ENCODE measurements at regions not wholly inside any gene's neighbourhood (a gene's known extent, or its start where the extent isn't known, plus 50 kb on each side); places are given as distances from the start of the nearest gene placed in this dataset.
"Not testable (repeated sequence)": the region's sequence is repeated elsewhere in the genome, so short reads cannot be mapped to it uniquely, and the experiment has no call there.

DNA sequence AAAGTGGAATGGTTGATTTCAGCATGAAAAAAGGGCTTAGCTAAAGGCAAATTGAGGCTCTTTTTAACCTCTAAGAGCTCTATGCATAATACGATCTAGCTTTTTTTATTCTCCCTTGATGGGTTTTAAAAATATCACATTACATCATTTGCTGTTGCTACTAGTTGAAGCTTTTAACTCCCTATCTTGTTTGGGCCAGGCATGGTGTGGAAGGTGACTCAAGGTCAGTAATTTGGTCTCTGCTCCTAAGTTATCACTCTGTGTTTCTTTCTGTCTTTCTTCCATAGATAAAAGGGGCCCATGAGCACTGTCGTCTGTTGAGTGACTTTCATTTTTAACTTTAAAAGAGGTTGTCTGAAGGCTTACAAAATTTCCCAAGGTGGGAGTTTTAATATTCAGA is 58.1 kb upstream of the GOT2 start:
- Histone ChIP-seq H3K4me1 (ENCODE audit: control insufficient read depth, insufficient read depth, low read length) (no peaks in the 10 kb centered on the region), H3K27me3 (replicated peaks in 1 of 2; ENCODE audit: control insufficient read depth in 2 of 2, insufficient read depth in 2 of 2, low read length in 1 of 2) (no peaks in the 10 kb centered on the region), H3K79me2 (ENCODE audit: control insufficient read depth, insufficient read depth, low read length) (no peaks in the 10 kb centered on the region), H3K9me3 (replicated peaks; ENCODE audit: control insufficient read depth, insufficient read depth, low read length) (no peaks in the 10 kb centered on the region), H3K4me2 (ENCODE audit: control insufficient read depth, insufficient read depth) (no peak overlapping the region), H3K4me3 (no peak overlapping the region), H4K20me1 (ENCODE audit: control insufficient read depth, insufficient read depth) (no peaks in the 10 kb centered on the region), H2AFZ (ENCODE audit: control insufficient read depth, low read depth, low read length) (no peak overlapping the region), H3K36me3 (ENCODE audit: control insufficient read depth in 2 of 2, insufficient read depth in 2 of 2, low read length in 1 of 2) (no peaks in the 10 kb centered on the region), H3K27ac (ENCODE audit: control insufficient read depth, insufficient read depth) (no peak overlapping the region), H3K9ac (ENCODE audit: control insufficient read depth, insufficient read depth, low read length) (no peak overlapping the region)
- FAIRE-seq (no peak), ATAC-seq (no peak), DNase-seq (ENCODE audit: low read depth, low spot score) (no peak)
- RAD21 ChIA-PET (ENCODE audit: unreplicated experiment), result no interaction called here
- WGBS (ENCODE audit: insufficient coverage, insufficient replicate concordance, low lambda C conversion rate, missing lambda C conversion rate), result 17% methylated on average over 2 of the region's 2 CpGs
- BruUV-seq (replicated peaks), result no TSS peak
- TF ChIP-seq CHD2 (IDR thresholded peaks at IDR 0.05; ENCODE audit: borderline replicate concordance, low read depth, low read length), result no peak
- TF ChIP-seq KAT2A (conservative IDR thresholded peaks at IDR 0.05; ENCODE audit: control insufficient read depth, low read depth, low read length), result no peak
- TF ChIP-seq RB1 (IDR thresholded peaks at IDR 0.05; ENCODE audit: borderline replicate concordance), result no peak
- no peak for TF ChIP-seq RBBP5 (conservative IDR thresholded peaks at IDR 0.05)
- no peak for TF ChIP-seq WRNIP1 (IDR thresholded peaks at IDR 0.05; ENCODE audit: borderline replicate concordance, low read depth, low read length)
- CTCF ChIA-PET, result interaction anchor here (0.7 to 1.2 kb wide), 2 partner anchors 36 to 52 kb away, joined by 3 read pairs; no protein-coding TSS in a partner anchor
- SMC1A ChIA-PET (ENCODE audit: uncharacterized antibody, unreplicated experiment), result interaction anchor here (0.9 to 1.0 kb wide), 2 partner anchors 21 to 50 kb away, joined by 3 read pairs; no protein-coding TSS in a partner anchor
- POLR2A ChIA-PET, result no interaction called here
- in situ Hi-C loops (cut with MboI) (no loop called here), intact Hi-C loops (cut with micrococcal nuclease; ENCODE audit: unreplicated experiment) (no loop called here)

DNA sequence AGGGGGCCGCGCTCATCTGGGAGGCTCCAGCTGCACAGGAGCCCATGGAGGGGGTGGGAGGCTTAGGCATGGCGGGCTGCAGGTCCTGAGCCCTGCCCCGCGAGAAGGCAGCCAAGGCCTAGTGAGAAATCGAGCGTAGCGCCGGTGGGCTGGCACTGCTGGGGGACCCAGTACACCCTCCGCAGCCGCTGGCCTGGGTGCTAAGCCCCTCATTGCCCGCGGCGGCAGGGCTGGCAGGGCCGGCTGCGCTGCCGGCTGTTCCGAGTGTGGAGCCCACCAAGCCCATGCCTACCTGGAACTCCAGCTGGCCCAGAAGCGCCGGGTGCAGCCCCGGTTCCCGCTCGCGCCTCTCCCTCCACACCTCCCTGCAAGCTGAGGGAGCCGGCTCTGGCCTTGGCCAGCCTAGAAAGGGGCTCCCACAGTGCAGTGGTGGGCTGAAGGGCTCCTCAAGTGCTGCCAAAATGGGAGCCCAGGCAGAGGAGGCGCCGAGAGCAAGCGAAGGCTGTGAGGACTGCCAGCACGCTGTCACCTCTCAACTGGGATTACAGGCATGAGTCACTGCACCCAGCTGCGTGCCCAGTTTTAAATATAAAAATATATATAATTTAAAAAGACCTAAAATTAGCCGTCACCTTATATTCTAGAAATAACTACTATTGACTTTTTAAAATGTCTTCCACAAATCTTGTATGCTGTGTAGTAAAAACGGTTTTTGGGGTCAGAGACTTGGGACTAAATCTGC is 56.9 kb upstream of the GOT2 start:
- POLR2A ChIA-PET, result not testable (repeated sequence)

More for the DNA sequence above, 56.9 kb upstream of the GOT2 start:
- H3K27me3 ChIP-seq (replicated peaks in 1 of 2; ENCODE audit: control insufficient read depth in 2 of 2, insufficient read depth in 2 of 2, low read length in 1 of 2); H3K36me3 ChIP-seq (ENCODE audit: control insufficient read depth in 2 of 2, insufficient read depth in 2 of 2, low read length in 1 of 2); RAD21 ChIA-PET (ENCODE audit: unreplicated experiment); BruUV-seq (replicated peaks); in situ Hi-C loops (cut with MboI); H3K4me2 ChIP-seq (ENCODE audit: control insufficient read depth, insufficient read depth); FAIRE-seq; intact Hi-C loops (cut with micrococcal nuclease; ENCODE audit: unreplicated experiment); H3K27ac ChIP-seq (ENCODE audit: control insufficient read depth, insufficient read depth); H3K4me1 ChIP-seq (ENCODE audit: control insufficient read depth, insufficient read depth, low read length); H3K79me2 ChIP-seq (ENCODE audit: control insufficient read depth, insufficient read depth, low read length); H3K4me3 ChIP-seq; H4K20me1 ChIP-seq (ENCODE audit: control insufficient read depth, insufficient read depth); H2AFZ ChIP-seq (ENCODE audit: control insufficient read depth, low read depth, low read length); H3K9ac ChIP-seq (ENCODE audit: control insufficient read depth, insufficient read depth, low read length); H3K9me3 ChIP-seq (replicated peaks; ENCODE audit: control insufficient read depth, insufficient read depth, low read length); DNase-seq (ENCODE audit: low read depth, low spot score); CTCF ChIA-PET; ATAC-seq: not testable (repeated sequence)
- SMC1A ChIA-PET (ENCODE audit: uncharacterized antibody, unreplicated experiment), result interaction anchor here (1.0 kb wide), 1 partner anchor 51 kb away, joined by 3 read pairs; no protein-coding TSS in a partner anchor
- 67% methylated on average over 18 of the region's 32 CpGs for WGBS (ENCODE audit: insufficient coverage, insufficient replicate concordance, low lambda C conversion rate, missing lambda C conversion rate)
